ENCODE measurements at regions not wholly inside any gene's neighbourhood (a gene's known extent, or its start where the extent isn't known, plus 50 kb on each side); places are given as distances from the start of the nearest gene placed in this dataset.

DNA sequence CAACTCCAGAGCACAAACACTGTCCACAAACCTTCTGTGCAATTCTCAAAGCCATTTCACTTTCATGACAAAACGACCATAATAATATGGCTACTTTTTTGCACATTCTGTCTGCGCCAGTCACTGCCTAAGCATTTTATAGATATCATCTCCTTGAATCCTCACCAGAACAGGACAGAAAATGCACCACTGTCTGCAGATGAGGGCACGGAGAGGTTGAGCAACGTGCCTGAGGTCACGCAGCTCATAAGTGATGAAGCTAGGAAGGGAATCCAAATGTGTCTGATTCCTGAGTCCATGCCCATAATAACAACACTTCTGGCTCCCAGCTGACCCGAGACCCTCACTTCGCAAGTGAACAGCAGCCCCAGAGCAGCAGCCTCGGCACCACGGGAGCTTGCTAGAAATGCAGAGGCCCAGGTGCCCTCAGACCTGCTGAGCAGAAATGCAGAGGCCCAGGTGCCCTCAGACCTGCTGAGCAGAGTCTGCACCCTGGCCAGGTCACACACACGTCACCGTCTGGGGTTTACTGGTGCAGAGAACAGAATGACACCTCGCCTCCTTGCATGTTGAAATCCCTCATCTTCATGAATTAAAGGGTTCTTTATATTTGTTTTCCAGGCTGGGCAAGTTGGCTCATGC, 265.2 kb downstream of the BMP7 start:
- no peaks in the 10 kb centered on the region for H3K36me3 Mint-ChIP-seq (ENCODE audit: low read depth)
- TF ChIP-seq, protein P1, sequence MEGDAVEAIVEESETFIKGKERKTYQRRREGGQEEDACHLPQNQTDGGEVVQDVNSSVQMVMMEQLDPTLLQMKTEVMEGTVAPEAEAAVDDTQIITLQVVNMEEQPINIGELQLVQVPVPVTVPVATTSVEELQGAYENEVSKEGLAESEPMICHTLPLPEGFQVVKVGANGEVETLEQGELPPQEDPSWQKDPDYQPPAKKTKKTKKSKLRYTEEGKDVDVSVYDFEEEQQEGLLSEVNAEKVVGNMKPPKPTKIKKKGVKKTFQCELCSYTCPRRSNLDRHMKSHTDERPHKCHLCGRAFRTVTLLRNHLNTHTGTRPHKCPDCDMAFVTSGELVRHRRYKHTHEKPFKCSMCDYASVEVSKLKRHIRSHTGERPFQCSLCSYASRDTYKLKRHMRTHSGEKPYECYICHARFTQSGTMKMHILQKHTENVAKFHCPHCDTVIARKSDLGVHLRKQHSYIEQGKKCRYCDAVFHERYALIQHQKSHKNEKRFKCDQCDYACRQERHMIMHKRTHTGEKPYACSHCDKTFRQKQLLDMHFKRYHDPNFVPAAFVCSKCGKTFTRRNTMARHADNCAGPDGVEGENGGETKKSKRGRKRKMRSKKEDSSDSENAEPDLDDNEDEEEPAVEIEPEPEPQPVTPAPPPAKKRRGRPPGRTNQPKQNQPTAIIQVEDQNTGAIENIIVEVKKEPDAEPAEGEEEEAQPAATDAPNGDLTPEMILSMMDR (IDR thresholded peaks at IDR 0.05) = no peak
- no peak overlapping the region for H3K27ac Mint-ChIP-seq
- peaks cover 15% of the 10 kb centered on the region for H3K9me3 Mint-ChIP-seq
- H3K27me3 Mint-ChIP-seq (ENCODE audit: insufficient read depth) = peaks cover 31% of the 10 kb centered on the region
- no peak for DNase-seq
- H3K4me1 Mint-ChIP-seq (ENCODE audit: low read depth) = no peaks in the 10 kb centered on the region
- H3K4me3 Mint-ChIP-seq = no peak overlapping the region

DNA sequence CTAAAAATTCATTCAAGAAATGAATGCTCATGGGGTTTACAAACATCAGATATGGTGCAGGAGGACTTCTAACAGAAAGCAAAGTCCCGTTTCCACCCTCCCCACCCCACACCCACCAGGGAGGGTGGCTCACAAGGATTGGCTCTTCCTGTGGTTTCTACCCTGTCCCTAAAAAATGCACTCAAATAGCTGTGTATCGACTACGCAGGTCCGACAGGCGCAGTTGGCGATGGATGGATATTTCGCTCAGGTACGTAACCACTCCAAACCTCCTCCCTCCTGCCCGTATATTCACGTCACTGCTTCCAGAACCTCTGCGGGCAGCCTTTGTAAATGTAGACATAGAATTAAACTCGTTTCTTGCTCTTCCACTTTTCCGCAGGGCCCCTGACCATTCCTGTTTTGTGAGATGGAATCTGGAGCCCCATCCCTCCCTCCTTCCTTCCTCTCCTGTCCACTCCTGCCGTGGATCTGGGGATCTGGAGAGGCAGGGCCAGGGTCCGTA, 264.3 kb downstream of the BMP7 start:
- Mint-ChIP-seq H3K36me3 (ENCODE audit: low read depth) (no peaks in the 10 kb centered on the region), H3K27ac (no peak overlapping the region), H3K9me3 (peaks cover 15% of the 10 kb centered on the region), H3K4me3 (no peak overlapping the region), H3K27me3 (ENCODE audit: insufficient read depth) (peaks cover 31% of the 10 kb centered on the region), H3K4me1 (ENCODE audit: low read depth) (peaks cover 6% of the 10 kb centered on the region; the same call in 1 of the 2 replicates)
- no peak for DNase-seq
- TF ChIP-seq, protein P1 (IDR thresholded peaks at IDR 0.05) = no peak

DNA sequence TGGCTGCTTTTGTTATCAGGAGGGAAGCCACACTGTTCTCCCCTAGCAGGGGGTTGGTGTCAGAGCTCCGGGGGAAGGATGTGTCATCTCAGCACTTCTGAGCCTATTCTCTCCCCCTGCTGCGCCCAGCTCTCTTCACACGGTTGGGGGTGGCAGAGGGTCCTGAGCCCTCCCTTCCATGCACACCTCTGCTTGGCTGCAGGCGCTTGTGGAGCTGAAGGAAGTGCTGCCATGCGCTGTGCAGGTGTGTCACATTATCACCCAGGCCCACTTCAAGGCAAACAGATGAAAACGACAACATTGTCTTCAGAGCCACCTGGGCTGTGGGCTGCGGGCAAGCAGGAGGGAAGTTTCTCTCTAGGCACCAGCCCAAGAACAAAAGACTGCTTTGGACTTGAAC, 263.4 kb downstream of the BMP7 start:
- no peak overlapping the region for H3K27ac Mint-ChIP-seq

DNA sequence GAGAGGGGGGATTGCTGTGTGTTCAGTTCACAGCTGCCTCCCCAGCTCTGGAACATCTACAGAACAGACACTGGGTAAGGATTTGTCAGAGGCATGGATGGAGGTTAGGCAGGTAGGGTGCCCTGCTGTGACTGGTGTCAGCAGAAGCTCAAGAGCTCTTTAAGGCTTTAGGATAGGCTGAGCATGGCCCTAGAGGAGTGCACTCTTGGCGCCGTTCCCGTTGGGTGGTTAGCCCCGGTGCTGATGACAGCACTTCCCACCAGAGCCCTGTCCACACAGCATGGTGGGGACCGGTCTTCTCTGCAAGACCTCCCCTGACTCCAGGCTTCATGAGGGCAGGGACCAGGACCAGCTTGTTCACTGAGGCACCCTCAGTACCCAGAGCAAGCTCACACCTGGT, 262.0 kb downstream of the BMP7 start:
- Mint-ChIP-seq H3K4me3 (no peak overlapping the region), H3K27ac (no peak overlapping the region), H3K4me1 (ENCODE audit: low read depth) (peaks cover 13% of the 10 kb centered on the region; the same call in 1 of the 2 replicates), H3K9me3 (no peaks in the 10 kb centered on the region), H3K36me3 (ENCODE audit: low read depth) (no peaks in the 10 kb centered on the region), H3K27me3 (ENCODE audit: insufficient read depth) (peaks cover 30% of the 10 kb centered on the region)
- TF ChIP-seq, protein P1 (IDR thresholded peaks at IDR 0.05) = no peak
- no peak for DNase-seq

More for the DNA sequence above, 263.4 kb downstream of the BMP7 start:
- DNase-seq = no peak
- H3K27me3 Mint-ChIP-seq (ENCODE audit: insufficient read depth) = peaks cover 31% of the 10 kb centered on the region
- H3K4me3 Mint-ChIP-seq = no peak overlapping the region
- H3K36me3 Mint-ChIP-seq (ENCODE audit: low read depth) = no peaks in the 10 kb centered on the region
- peaks cover 10% of the 10 kb centered on the region for H3K9me3 Mint-ChIP-seq
- peaks cover 9% of the 10 kb centered on the region; the same call in 1 of the 2 replicates for H3K4me1 Mint-ChIP-seq (ENCODE audit: low read depth)
- TF ChIP-seq, protein P1 (IDR thresholded peaks at IDR 0.05) = no peak

DNA sequence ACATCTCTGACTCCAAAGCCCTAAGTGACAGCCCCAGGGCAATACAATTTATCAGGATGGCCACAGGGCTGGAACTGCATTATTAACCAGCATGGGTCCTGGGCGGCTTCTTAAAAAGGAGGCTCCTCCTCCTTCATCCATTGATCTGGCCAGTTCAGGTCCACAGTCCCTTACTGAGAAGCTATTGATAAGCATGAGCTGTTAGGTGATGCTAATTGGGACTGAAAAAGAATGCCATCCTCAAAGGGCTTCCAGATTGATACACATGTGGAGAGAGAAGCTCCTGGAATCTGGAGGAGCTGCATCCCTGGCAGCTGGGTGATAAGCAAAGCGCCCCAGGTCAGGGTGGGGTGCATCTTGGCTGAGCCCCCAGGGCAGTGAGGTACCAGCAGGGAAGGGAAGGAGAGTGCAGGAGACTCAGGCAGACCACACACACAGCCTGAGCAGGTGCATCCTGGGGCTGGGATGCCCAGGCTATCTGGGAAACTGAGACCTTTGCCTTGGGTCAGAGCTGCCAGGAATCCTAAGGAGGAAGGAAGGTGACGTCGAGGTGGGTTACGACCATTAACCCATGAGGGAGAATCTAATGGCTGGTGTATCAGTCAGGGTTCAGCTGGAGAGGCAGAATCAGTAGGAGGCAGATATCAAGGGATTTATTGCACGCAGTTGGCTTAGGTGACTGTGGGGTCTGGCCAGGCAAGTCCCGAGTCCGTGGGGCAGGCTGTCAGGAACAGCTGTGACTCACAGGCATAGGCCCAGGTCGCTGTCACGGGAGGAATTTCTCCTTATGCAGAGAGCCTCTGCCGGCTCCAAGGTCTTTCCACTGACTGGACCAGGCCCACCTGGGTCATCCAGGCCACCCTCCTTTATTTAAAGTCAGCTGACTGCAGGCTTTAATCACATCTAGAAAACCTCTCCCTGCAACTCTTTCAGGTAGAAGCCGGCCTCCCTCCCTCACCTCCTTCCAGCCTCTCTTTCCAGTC, 261.2 kb downstream of the BMP7 start:
- Mint-ChIP-seq H3K27me3 (ENCODE audit: insufficient read depth) (peaks cover 26% of the 10 kb centered on the region), H3K9me3 (no peaks in the 10 kb centered on the region), H3K27ac (no peak overlapping the region), H3K36me3 (ENCODE audit: low read depth) (no peaks in the 10 kb centered on the region), H3K4me3 (no peak overlapping the region), H3K4me1 (ENCODE audit: low read depth) (peaks cover 13% of the 10 kb centered on the region; the same call in 1 of the 2 replicates)
- TF ChIP-seq, protein P1 (IDR thresholded peaks at IDR 0.05) = no peak
- no peak for DNase-seq

Data from HFFc6 (cell line).